Activated naive CD4-positive, alpha-beta T cell treated with anti-CD3 and anti-CD28 coated beads for 36 hours (primary cell): ENCODE measurements at regions not wholly inside any gene's neighbourhood (a gene's known extent, or its start where the extent isn't known, plus 50 kb on each side); places are given as distances from the start of the nearest gene placed in this dataset.

Source experiments
- CTCF ChIA-PET: fragments of 350-600 bp; sonication (Branson Sonifier 250); formaldehyde crosslinking; loops from one replicate; lab custom pipeline; 2021; ENCODE audit warnings: antibody characterized with exemption; lab: Charles Lee
- DNase-seq: peaks from one replicate; pipeline ENCODE4 v3.0.0-alpha.2; 2020
- H3K27ac Mint-ChIP-seq: one replicate; pipeline ENCODE4 v1.8.0; 2021; ENCODE audit warnings: mild to moderate bottlenecking, mixed read lengths
- H3K27me3 Mint-ChIP-seq: one replicate; pipeline ENCODE4 v1.8.0; 2021; ENCODE audit warnings: low read depth, mixed read lengths
- H3K36me3 Mint-ChIP-seq: one replicate; pipeline ENCODE4 v1.8.0; 2021; ENCODE audit warnings: low read depth, mixed read lengths
- H3K4me1 Mint-ChIP-seq: one replicate; pipeline ENCODE4 v1.8.0; 2021; ENCODE audit warnings: low read depth, mixed read lengths
- H3K4me3 Mint-ChIP-seq: one replicate; pipeline ENCODE4 v1.8.0; 2021; ENCODE audit warnings: mild to moderate bottlenecking, moderate library complexity, mixed read lengths
- H3K9me3 Mint-ChIP-seq: one replicate; pipeline ENCODE4 v1.8.0; 2021; ENCODE audit warnings: mixed read lengths
- intact Hi-C: fragments of 100-400 bp; cut with micrococcal nuclease; formaldehyde crosslinking; loops from one replicate; pipeline ENCODE4 v1.15.1; 2023

DNA sequence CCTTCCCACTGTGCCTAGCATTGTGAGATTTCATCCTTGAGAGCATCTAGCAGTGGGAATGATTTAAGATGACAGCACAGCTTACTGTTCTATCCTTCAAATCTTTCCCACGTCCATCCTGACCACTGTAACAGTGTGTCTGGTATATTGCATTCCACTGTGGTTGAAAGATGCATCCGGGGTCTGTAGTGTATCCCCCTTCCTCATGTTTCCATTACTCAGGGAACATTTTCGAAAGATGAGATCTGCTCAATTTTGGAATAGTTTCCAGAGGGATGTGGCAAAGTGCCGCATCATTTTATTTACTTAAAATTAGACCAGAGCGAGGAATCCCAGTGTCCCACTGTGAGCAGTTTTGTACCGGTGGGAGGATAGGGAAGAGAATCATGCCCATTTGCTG lies 407.1 kb upstream of the PAPPA start:
- CTCF ChIA-PET = no interaction called here
- no peaks in the 10 kb centered on the region for H3K4me1 Mint-ChIP-seq
- no peaks in the 10 kb centered on the region for H3K27me3 Mint-ChIP-seq
- no peaks in the 10 kb centered on the region for H3K9me3 Mint-ChIP-seq
- no peak overlapping the region for H3K4me3 Mint-ChIP-seq
- H3K36me3 Mint-ChIP-seq = no peaks in the 10 kb centered on the region
- intact Hi-C loops = no loop called here
- H3K27ac Mint-ChIP-seq = no peak overlapping the region
- DNase-seq = no peak

DNA sequence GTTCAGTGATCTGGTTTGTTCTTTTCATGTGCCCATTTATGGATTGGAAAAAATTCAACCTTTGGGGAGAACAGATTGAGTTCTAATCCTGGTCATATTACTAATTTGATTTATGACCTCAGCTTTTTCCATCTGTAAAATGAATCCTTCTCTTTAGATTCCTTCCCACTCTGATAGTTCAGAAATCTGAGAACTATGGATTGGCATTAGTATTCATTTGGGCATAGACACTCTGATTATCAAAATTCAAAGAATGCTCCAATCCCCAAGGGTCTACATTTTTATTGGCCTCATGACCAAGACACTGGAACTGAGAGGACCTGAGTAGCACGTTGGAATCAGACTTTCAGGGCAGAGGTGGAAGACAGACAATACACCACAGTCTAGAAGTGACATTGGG lies 405.9 kb upstream of the PAPPA start:
- no peak for DNase-seq
- Mint-ChIP-seq H3K4me1 (no peaks in the 10 kb centered on the region), H3K27ac (no peak overlapping the region), H3K27me3 (no peaks in the 10 kb centered on the region), H3K9me3 (no peaks in the 10 kb centered on the region), H3K4me3 (no peak overlapping the region), H3K36me3 (no peaks in the 10 kb centered on the region)
- intact Hi-C loops = no loop called here
- CTCF ChIA-PET = no interaction called here

DNA sequence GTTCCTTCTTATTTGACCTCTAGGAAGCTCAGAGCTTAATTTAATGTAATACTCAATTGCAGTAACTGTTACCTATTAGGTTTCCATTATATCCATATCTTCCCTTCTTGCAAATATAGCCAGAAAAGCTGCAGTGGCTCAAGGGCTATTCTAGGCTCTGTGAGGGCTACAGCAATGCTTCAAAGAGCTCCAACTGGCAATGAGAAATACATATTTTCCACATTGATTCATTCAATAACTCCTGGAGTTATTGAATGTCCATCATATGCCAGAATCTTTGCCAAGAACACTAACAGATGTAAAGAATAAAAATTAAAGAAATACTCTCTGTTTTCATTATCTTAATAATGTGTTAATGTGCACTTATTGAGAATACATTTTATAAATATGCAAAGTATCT lies 396.9 kb upstream of the PAPPA start:
- Mint-ChIP-seq H3K36me3 (no peaks in the 10 kb centered on the region), H3K27ac (no peak overlapping the region), H3K27me3 (peaks cover 2% of the 10 kb centered on the region), H3K4me3 (no peak overlapping the region), H3K9me3 (no peaks in the 10 kb centered on the region), H3K4me1 (no peaks in the 10 kb centered on the region)
- no peak for DNase-seq
- CTCF ChIA-PET = no interaction called here
- intact Hi-C loops = no loop called here

DNA sequence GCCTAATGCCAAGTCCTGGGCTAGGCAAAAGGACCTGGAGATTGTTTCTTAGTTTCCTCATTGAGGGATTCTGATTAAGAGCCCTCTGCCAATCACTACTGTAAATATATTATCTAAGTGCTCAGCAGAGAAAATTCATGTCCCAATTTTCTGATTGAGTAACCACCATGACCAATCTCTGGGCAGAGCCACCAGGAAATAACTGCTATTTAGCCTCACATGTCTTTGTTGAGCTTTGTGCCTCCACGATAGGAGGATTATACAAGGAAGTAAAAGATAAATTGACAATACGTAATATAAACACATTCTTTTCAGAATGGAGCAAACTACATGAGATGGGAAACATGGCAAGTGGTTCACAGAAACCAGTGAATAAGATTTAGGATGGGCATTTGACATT lies 396.1 kb upstream of the PAPPA start:
- CTCF ChIA-PET = no interaction called here
- H3K9me3 Mint-ChIP-seq = no peaks in the 10 kb centered on the region
- no peaks in the 10 kb centered on the region for H3K36me3 Mint-ChIP-seq
- intact Hi-C loops = no loop called here
- no peaks in the 10 kb centered on the region for H3K4me1 Mint-ChIP-seq
- H3K27me3 Mint-ChIP-seq = peaks cover 2% of the 10 kb centered on the region
- no peak overlapping the region for H3K4me3 Mint-ChIP-seq
- H3K27ac Mint-ChIP-seq = no peak overlapping the region
- no peak for DNase-seq

DNA sequence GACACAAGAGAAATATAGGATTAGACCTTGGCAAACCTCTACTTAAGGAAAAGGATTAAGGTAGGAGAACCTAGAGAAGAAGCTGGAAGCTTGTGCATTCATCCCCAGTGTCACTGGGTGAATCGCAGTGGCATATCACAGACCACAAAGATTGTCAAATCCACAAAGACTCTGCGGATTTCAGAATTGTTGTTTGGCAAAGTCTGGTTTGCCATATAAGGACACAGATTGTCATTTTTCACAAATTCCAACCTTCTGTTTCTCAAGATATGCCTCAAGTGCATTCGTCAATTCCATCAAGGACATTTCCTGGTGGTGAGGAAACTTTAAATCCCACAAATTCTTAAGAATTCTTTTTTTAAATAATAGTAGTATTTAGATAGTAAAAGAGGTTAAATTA lies 395.1 kb upstream of the PAPPA start:
- Mint-ChIP-seq H3K36me3 (no peaks in the 10 kb centered on the region), H3K27me3 (peaks cover 2% of the 10 kb centered on the region), H3K9me3 (peaks cover under 1% of the 10 kb centered on the region), H3K4me1 (no peaks in the 10 kb centered on the region), H3K4me3 (no peak overlapping the region), H3K27ac (no peak overlapping the region)
- CTCF ChIA-PET = no interaction called here
- no peak for DNase-seq
- intact Hi-C loops = no loop called here

DNA sequence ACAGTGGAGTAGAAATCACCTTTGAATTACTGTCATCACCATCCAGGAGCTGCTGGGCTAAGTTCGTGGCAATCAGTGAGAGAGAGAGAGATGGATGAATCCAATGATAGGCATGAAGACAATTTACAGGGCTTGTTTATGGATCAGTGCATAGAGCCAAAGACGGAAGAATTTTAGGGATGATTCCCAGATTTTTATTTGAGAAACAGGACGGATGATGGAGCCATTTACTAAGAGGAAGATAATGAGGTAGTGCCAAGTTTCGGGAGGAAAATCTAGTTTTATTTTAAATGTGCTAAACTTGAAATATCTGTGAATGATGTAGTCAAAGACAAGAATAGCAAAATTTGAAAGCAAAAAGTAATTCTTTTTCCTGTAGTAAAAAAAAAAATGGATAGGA lies 394.2 kb upstream of the PAPPA start:
- Mint-ChIP-seq H3K27me3 (peaks cover 2% of the 10 kb centered on the region), H3K4me1 (no peaks in the 10 kb centered on the region), H3K4me3 (no peak overlapping the region), H3K36me3 (no peaks in the 10 kb centered on the region), H3K27ac (no peak overlapping the region), H3K9me3 (peaks cover 2% of the 10 kb centered on the region)
- DNase-seq = no peak
- CTCF ChIA-PET = no interaction called here
- intact Hi-C loops = no loop called here

DNA sequence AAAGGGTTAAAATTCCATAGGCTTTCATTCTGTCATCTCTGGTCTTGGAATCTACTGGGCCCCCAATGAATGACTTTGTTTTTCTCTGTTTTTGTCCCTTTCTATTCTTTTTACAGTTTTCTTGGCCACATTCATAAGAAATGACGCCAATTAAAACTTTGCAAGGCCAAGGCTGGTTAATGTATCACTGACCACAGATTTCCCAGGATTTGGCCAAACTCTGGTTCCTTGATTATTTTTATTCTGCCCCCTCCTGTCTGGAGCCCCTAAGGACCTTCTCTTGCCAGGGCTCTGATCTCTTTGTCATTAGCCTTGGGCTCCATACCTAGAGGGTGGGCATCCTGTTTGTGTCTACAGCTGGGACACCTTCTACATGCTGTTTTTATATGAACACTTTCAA lies 388.9 kb upstream of the PAPPA start:
- intact Hi-C loops = no loop called here
- Mint-ChIP-seq H3K9me3 (peaks cover 2% of the 10 kb centered on the region), H3K27ac (no peak overlapping the region), H3K4me1 (no peaks in the 10 kb centered on the region), H3K36me3 (no peaks in the 10 kb centered on the region), H3K27me3 (no peaks in the 10 kb centered on the region), H3K4me3 (no peak overlapping the region)
- DNase-seq = no peak
- CTCF ChIA-PET = no interaction called here

DNA sequence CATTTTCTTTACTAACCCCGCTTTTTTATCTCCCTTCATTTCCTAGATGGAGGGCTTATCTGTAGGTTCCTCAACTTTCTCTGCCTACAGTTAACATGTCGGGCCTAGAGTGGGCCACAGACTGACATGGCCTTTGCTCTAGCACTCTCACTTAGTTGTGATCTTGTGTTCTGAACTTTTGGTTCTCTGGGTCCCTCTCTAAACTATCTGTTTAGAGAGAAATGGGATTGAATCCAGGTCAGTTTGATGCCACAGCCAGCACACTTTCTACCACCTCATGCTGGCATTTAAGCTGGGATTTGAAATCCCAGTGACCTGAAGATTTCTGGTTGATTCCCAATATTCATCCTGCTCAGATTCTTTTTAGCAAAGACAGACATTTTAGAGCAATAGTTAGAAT lies 388.5 kb upstream of the PAPPA start:
- Mint-ChIP-seq H3K4me3 (no peak overlapping the region), H3K4me1 (no peaks in the 10 kb centered on the region), H3K36me3 (no peaks in the 10 kb centered on the region), H3K9me3 (peaks cover 2% of the 10 kb centered on the region), H3K27me3 (no peaks in the 10 kb centered on the region), H3K27ac (no peak overlapping the region)
- intact Hi-C loops = no loop called here
- CTCF ChIA-PET = interaction anchor here (0.6 kb wide), 1 partner anchor 148 kb away, joined by 4 read pairs; no protein-coding TSS in a partner anchor
- no peak for DNase-seq

DNA sequence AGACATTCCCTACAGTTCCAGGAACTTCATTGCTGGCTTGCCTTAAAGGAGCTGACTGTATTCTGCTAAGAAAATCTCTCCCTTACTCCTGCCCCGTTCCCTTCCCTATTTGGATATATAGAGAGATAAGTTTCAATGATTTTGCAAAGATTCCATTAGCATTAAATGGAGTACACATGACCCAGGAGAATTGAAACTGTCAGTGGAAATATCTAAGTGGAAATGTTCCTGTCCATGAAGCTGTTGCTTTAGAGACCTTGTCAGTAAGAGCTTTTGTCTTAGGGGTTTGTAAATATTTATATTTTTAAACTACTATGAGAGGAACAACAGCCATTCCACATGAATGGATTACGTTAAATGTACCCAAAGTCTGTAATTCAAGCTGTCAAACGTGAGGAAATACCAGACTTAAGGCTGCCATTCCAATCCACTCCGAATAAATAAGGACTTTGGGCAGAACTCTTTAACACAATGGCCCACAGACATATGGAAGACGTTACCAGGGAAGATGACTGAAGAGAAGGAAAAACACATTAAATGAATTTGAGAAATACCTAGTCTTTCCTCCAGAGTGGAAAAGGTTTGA lies 387.1 kb upstream of the PAPPA start:
- no peaks in the 10 kb centered on the region for H3K4me1 Mint-ChIP-seq
- H3K4me3 Mint-ChIP-seq = no peak overlapping the region

DNA sequence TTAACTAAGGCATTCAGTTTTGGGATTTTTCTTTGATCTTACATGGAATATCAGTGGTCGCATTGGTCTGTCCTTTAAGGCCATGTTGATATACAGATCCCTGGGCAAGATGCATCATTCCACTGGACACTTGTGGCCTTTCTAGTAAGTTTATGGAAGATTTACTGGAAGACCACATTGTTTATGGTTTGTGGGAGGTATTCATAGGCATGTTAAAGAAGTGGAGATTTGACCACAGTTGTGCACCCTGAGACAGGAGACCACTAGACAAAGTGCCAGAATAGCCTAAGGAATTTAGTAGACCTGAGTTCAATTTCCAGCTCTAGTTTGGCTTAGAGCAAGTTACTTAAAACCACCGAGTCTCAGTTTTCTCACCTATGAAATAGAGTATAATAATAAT lies 383.1 kb upstream of the PAPPA start:
- Mint-ChIP-seq H3K27me3 (no peaks in the 10 kb centered on the region), H3K4me1 (no peaks in the 10 kb centered on the region), H3K36me3 (no peaks in the 10 kb centered on the region), H3K9me3 (no peaks in the 10 kb centered on the region), H3K4me3 (no peak overlapping the region), H3K27ac (no peak overlapping the region)
- no peak for DNase-seq
- CTCF ChIA-PET = no interaction called here
- intact Hi-C loops = no loop called here

More for the DNA sequence above, 387.1 kb upstream of the PAPPA start:
- Mint-ChIP-seq H3K27ac (no peak overlapping the region), H3K9me3 (peaks cover 2% of the 10 kb centered on the region), H3K36me3 (no peaks in the 10 kb centered on the region), H3K27me3 (no peaks in the 10 kb centered on the region)
- DNase-seq = no peak
- intact Hi-C loops = no loop called here
- CTCF ChIA-PET = no interaction called here

DNA sequence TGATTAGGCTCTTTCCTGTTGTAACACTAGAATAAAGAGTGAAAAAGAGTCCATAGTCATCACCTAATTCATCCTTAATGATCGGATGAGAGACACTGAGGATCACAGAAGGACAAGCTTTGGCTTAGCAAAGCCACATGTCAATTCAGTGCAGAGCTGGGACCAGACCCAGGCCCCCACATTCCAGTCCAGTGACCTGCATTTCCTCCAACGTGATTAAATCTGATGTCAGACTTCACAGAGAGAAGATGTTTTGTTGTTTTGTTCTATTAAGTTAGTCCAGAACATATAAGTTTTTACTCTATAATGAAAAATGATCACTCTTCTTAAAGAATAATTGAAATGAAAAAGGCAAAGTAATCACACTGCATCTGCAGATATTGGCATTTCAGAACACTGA lies 377.9 kb upstream of the PAPPA start:
- CTCF ChIA-PET = no interaction called here
- DNase-seq = no peak
- H3K27me3 Mint-ChIP-seq = no peaks in the 10 kb centered on the region
- intact Hi-C loops = no loop called here
- no peaks in the 10 kb centered on the region for H3K9me3 Mint-ChIP-seq
- H3K36me3 Mint-ChIP-seq = no peaks in the 10 kb centered on the region
- no peaks in the 10 kb centered on the region for H3K4me1 Mint-ChIP-seq
- H3K4me3 Mint-ChIP-seq = no peak overlapping the region
- no peak overlapping the region for H3K27ac Mint-ChIP-seq

DNA sequence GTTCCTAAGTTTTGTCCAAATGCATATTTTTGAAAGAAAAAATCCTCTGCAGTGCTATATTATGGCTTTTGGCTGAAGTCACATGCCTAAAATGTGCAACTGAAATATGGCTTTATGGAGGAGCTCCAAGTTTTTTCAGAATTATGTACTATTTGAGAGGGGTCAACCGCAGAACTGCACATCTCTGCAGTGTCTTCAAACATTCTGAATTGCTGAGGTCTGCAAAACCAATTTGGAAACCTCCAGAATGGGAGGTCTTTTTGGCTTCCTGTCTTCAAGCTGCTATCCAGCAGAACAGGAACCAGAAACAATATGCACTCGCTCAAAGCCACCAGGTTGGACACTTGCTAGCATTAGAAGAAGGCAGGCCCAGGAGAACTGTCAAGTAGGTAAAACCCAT lies 376.0 kb upstream of the PAPPA start:
- H3K27me3 Mint-ChIP-seq = no peaks in the 10 kb centered on the region
- CTCF ChIA-PET = no interaction called here
- no peak for DNase-seq
- no peaks in the 10 kb centered on the region for H3K36me3 Mint-ChIP-seq
- H3K4me3 Mint-ChIP-seq = no peak overlapping the region
- intact Hi-C loops = no loop called here
- H3K9me3 Mint-ChIP-seq = no peaks in the 10 kb centered on the region
- no peak overlapping the region for H3K27ac Mint-ChIP-seq
- no peaks in the 10 kb centered on the region for H3K4me1 Mint-ChIP-seq

DNA sequence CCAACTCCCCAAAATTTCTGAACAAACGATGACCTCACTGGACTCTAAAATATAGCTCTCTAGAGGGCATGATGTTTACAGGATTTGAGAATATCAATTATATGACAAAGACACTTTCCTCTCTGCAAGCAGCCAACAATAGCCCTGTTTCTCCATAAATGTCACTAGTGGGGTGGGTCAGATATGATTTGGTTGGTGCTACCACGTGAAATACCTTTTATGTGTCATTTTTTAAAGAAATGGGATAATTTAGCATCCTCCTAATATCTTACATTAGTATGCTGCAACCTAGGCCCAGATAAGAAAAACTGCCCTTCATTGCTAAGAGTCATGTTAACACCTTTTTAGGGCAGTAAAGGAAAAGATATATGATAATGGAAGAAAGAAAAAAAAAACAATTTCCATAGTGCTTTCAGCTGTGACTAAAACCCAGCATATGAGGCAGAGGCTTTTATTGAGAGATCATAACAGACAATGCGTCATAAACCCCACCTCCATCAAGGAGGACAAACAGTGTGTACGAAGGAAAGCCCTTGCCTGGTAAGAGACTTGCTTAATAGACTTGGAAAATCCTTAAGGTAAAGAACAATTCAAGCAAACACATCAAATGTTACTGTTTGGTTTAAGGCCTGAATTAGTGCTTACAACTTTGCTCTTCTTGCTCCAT lies 372.4 kb upstream of the PAPPA start:
- CTCF ChIA-PET = no interaction called here
- no peak overlapping the region for H3K4me3 Mint-ChIP-seq
- DNase-seq = no peak
- peaks cover 2% of the 10 kb centered on the region for H3K9me3 Mint-ChIP-seq
- intact Hi-C loops = no loop called here
- H3K36me3 Mint-ChIP-seq = no peaks in the 10 kb centered on the region
- H3K4me1 Mint-ChIP-seq = no peaks in the 10 kb centered on the region
- H3K27ac Mint-ChIP-seq = no peak overlapping the region
- H3K27me3 Mint-ChIP-seq = no peaks in the 10 kb centered on the region
